Colon (tissue), 2 donors: ENCODE measurements at regions not wholly inside any gene's neighbourhood (a gene's known extent, or its start where the extent isn't known, plus 50 kb on each side); places are given as distances from the start of the nearest gene placed in this dataset.

Experiments
- FAIRE-seq: peaks from 2 replicates; lab custom pipeline; 2012; peaks lifted over from hg19 to GRCh38; lab: Jason Lieb, UNC
- donor health status: control.
- donor health status: control.

DNA sequence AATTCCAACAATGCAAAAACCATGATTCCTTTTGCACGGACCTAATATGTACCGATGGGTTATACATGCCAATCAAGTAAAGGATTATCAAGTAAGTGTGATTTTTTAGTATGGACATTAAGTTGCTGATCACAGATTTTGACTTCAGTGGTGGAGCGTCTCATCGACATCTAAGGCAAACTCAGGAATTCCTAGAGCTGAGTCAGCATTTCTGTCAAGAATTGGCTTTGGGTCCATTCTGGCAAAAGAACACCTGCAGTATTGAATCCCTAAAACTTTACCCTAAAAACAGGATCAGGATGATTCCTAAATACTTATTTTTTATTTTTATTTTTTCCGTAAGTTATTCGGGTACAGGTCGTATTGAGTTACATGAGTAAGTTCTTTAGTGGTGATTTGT, 83.6 kb downstream of the HPGD start:
- FAIRE-seq: no peak

DNA sequence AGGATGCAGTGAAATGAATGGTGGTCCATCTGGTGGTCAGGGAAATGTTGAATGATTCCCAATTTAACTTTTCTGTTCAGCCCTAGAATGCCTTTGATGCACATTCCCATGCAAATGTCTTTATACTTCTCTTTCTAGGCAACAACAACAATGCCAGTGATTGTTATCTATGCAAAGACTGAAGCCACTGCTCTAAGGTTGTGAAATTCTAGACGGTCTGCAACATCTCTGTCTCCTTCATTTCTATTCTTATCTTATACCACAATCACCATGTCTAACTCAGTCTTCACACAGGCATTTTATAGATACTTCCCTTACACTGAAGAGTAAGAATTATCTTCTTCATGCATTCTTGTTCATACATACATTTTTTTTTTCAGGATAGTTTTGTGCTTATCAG, 84.5 kb downstream of the HPGD start:
- FAIRE-seq: no peak

DNA sequence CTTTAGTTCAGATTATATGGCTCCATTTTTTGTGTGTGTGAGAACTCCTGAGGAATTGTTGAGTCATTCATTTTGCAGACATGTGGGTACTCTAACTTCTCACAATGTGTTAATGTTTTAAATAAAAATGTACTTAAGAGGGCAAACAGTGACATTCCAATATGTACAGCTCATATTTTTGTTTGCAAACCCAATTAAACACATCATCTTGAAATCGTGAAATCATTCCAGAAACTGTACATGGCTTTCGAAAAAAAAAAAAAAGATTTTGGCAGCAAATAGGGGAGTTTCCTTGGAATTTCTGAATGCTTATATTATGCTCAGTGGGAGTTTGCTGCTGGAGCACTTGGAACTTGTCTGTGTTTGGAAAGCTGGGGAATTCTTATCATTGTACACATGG, 85.0 kb downstream of the HPGD start:
- FAIRE-seq: no peak

DNA sequence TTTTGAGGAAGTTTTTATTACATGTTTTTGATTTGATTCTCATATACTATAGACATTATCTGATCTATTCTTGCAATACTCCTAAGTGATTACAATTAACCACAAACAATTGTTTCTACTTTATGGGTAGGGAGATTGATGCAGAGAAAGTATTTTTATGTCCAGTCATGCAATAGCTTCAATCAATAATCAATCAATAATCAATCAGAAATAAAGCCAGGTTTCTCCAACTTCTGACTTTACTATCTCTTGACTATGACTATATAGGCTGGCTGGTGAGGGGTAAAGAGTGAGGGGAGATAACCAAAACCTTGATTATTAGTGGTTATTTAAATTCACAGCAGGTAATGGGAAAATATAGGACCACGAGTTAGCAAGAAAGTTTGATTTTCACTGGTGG, 85.9 kb downstream of the HPGD start:
- no peak for FAIRE-seq

DNA sequence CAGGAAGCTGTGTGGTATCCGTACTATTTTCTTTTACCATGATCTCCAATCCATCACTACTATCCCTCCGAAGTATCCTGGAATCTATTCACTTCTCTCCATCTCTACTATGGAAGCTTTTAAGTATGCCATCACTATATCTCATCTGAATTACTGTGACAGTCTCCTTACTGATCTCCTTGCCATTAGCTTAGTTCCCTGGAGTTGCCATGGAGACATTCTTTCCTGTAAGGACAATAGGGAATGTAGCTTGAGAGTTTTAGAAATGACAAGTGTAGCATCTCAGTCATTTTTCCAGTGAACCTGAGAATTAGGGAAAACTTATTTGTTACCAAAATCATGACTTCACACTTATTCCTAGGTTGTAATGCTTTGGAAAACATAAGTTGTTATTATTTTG, 86.3 kb downstream of the HPGD start:
- no peak for FAIRE-seq

DNA sequence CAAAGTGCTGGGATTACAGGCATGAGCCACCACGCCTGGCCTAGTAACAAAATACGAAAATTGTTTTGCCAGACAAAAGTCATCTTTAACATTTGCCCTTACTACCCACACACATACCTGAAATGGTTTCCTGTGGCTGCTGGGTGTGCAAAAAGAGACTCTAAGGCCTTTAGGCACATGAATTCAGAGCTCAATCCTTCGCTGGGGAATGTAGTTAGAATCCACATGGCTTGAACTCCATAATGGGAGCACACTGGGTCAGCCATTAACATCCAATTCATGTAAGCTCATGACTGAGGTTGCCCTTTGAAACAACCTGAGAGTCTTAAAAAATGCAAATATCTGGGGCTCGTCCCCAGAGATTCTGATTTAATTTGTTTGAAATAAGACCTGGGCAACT, 87.8 kb downstream of the HPGD start:
- no peak for FAIRE-seq

DNA sequence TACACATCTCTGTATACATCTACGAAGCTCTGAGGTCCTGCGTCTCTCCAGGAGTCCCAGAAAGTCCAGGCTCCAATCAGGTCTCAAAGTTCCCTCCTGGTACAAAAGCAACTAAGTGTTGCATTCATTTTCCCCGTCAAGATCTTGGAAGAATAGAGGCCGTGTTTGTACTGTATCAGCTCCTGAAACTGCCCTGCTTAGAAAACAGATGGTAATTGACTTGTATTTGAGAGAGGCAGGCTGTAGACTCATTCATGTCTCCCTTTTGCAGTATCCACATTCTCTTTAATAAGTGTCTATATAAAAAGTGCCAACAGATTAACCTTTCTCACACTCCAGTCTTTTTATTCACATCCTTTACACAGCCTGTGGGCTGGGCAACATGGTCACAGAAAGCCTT, 91.7 kb downstream of the HPGD start:
- no peak for FAIRE-seq

DNA sequence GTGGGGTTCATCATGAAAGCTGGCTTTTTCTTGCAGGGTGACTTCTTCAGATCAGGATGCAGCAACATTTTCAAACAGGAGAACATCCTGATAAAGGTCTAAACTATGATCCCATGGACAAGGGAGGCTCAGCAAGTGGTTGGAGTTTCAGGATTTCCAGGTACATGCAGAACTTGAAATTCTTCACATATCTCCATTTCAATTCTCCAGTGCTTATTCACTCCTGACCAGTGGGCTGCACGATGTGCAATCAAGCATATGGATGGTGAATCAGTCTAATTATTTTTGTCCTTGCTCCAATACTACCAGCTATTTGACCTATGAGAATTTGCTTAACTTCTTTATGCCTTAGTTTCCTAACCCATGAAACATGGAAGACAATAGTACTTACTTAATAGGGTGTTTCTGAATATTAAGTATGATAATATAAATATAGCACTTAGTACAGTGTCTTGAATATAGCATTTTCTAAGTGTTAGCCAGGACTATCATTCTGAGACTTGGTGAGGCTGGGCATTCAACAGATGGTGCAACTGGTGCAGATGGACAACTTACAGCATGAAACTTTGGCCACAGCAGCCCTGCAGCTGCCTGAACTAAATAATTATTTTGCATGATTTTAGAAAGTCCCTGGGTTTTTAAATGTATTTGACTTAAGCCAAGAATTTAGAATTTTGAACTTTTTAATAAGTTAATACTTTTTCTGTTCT, 92.4 kb downstream of the HPGD start:
- no peak for FAIRE-seq

DNA sequence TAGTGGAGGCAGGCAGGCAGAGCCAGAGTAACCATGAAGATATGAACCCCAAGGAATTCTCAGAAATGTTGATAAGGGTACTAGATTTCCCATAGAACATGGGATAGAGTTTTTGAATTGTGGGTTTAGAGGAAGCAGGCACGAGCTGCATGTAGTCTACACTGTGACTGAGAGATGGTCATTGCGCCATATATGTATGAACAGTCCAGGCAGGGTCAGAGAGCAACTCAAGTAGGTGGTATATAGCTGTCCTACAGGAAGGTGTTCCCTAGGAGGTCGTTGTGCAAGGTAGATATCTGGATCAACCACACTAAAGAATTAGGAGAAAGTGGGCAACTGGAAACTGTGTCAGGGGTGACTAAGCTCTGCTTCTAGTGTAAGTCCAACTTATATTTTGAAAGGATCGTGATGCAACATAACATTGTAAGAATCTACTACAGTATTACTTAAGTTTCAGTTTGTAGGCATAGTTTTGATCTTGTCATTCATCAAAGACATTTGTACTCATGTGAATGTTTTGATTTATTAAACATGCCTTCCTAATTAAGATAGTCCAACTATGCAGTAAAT, 94.6 kb downstream of the HPGD start:
- FAIRE-seq: no peak

DNA sequence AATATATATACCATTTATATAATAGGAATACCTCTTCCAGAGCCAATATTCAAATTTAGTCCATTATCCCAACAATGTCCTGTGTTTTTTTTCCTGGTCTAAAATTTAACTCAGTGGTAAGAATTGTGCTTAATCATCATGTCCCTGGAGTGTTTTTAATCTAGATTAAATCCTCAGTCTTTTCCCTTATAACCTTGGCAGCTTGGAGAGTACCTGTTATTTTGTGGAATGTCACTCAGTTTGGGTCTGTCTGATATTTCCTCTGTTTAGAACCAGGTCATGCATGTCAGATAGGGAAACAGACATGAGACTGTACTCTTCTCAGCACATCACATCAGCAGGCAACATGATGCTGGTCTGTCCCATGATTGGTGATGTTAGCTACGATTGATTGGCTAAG, 96.6 kb downstream of the HPGD start:
- FAIRE-seq: no peak

DNA sequence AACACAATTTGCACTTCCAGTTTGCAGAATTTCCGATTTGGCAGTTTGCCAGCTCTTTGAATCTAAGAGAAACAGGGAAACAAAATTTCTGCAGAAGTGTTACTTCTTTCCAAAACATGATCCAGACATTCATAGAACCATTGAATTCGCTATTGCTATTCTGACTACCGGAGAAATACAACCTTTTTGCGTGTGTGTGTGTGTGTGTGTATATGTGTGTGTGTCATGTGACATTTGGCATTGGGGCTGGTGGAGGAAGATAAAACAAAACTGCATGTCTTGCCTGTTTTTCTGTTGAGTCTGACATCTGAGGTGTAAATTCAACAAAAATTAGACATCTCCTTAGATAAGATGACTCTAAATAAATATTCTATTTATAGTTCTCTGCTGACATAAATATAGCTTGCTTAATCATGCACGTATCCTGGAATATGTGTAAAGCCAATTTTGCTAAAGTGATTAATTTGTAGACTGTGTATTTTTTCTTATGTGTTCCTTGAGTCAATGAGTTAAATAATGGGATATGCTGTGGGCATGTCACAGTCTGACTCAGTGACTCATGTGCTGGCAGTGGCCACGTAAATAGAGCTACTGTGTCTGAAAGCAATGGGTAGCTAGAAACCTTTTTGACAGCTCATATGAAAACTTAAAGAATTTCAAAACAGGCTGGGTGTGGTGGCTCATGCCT, 98.9 kb downstream of the HPGD start:
- no peak for FAIRE-seq

DNA sequence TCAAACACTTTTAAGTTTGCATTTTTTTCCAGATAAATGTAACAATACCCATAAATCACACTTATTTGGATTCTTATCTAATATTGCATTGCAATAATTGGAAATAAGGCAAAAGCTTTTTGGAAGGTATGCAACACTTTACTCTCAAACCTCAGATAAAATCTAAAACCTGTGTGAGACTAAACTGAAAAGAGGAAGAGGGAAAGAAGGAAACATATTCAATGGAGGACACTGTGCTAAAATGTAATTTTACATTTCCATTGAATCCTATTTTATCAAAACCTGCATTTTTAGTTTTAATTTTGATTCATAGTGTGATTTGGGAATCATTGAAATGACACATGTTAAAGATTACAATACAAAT, 99.4 kb downstream of the HPGD start:
- no peak for FAIRE-seq

DNA sequence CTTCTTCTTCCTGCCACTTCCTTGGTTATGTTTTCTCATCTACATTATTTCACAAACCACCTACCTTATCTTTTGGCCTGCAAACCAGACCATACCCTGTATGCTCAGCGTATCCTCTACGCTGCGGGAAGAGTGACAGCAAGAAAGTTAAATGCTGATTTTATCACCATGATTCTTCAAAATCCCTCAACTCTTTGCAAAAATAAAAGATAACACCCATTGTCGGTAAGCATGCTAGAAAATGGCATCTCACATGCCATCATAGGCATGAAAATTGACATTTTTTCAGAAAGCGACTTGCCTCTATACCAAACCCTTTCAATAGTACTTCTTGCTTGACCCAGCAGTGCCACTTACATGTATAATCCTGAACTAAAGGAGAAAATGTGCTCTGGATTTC, 102.0 kb downstream of the HPGD start:
- no peak for FAIRE-seq

DNA sequence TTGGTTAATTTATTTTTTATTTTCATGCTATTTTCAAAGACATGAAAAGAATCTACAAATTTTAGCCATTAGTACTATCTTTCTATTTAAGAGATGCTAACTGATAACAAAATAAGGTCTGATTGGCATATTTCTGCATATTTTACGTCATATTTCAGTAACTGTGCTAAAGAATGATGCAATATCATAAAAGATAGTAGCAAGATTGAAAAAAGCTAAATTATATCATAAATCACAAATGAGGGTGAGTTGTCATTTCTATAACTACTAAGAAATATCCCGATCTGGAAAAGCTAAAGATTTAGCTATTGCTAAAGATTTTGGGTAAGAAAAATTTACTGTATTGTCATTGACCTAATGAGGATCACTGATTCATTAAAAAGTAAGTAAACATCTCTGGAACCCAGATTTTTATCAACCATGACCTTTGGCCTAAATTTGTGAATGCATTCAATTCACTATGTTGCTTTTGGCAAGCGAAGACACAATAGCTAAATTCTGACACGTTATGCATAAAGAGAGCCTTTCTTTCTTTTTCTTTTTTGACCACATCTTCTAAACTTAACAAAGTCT, 103.6 kb downstream of the HPGD start:
- FAIRE-seq: no peak

DNA sequence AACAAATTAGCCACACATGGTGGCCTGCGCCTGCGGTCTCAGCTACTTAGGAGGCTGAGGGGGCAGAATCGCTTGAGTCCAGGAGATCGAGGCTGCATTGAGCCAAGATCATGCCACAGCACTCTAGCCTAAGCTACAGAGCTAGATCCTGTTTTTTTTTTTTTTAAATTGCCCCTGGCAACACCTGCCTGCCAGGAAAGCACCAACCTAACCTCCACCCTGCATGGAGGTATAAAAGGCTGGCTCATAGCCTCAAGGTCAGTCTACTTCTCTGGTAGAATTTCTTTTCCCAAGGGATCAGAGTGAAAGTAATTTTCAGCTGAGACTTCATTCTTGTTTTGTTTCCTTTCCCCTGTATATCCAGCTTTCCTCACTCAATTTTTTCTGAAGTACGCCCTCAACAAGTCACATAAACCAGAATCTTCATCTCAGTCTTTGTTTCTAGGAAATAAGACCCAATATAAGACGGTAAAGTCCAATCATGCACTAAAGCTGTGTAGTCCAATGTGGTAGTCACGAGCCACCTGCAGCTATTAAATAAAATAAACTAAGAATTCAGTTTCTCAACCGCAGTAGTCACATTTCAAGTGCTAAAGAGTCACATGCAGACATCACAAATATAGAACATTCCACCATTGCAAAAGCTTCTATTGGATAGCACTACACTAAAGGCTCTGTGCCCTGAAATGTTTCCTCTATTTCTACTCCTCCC, 113.3 kb downstream of the HPGD start:
- FAIRE-seq: no peak

DNA sequence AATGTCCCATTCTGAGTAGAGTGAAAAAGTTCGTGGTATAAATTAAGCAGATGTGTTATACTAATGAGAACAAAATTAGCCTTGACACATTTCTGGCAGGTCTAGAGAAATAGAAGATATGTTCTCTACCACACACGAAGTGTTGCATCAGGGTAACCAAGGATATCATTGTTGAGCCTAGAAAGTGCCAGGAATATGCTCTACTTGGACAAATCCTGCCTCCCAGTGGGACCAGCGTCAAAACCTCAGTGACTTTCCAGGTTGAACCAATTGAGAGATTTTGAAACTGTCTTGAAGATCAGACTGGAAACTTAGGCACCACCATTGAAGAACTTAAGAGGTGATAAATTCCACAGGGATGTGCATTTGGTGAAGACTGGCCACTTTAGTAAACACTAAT, 115.9 kb downstream of the HPGD start:
- FAIRE-seq: no peak

DNA sequence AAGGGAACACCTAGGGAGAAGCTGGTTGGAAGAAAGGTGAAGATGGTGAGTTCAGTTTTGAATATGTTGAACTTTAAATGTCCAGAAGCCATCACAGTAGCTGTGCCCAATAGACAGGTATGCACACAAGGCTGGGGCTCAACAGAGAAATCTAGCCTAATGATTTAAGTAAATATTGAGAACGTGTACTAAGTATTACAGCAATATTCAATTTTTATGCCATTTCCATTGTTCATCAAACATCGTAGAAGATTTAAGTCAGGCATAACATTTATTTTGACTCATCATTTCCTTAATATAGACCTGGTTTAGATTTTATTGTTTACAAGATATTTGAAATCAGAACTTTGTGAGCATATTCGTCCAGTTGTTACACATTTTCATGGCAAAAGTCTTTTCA, 116.4 kb downstream of the HPGD start:
- FAIRE-seq: no peak

DNA sequence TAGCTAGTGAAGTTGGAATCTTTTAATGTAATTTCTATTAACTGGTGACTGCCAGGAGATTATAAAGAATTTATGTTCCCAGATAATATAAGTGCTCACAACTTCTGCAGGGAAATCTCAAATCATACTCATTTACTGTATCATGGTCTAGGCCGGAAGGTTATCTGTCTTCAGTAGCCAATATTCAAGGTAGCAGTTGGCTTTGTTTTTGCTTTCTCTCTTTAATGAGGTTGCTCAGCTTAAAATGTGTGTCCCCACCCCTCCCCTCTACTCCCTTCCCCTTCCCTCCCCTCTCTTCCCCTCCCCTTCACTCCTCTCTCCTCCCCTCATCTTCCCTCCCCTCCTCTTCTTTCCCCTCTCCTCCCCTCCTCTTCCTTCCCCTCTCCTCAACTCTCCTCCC, 117.6 kb downstream of the HPGD start:
- FAIRE-seq: no peak

DNA sequence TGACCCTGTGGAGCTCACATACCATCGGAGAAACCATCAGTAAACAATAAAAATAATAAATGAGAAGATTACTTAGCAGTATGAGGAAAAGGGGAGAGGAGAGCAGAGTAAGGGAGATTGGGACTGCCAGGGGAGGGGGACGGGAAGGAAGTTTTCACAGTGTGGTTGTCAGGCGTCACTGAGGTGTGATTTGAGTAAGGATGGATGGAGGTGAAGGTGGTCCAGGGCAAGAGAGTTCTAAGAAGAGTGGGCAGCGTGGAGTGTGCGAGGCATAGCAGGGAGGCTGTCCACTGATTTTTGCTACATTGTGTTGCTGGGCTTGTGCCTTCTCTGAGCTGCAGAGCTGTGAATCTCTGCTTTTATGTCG, 119.1 kb downstream of the HPGD start:
- FAIRE-seq: no peak

DNA sequence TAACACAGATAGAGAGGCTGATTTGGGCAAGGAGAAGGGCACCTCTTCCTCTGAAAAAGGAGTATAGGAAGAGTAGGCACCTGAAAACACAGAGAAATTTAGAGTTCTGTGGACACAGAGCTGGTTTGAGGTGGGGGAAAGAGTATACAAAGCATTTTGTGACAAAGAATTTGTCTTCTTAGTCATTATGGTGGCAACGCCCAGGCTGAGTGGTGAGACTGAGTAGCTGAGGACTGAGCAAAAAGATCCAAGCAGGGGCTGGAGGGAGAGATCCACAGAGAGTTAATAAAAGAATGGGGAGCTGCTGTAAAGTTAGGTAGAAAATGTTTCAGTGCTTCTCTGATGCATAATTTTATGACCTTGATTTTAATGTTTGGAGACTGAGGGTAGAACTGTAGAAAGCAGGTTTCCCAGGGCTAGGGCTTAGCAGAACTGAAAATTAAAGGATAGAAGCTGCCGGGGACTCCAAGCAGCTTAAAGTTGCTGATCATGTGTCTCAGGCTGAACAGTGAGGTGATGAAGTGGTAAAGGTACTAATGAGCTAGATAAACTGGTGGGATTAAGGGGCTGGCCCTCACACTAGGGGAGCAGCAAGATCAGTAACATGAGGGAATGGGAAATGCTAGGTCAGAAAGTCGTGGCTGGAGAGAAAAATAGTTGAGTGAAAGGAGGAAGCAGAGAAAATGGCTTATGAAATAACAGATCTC, 118.9 kb downstream of the CEP44 start:
- FAIRE-seq: no peak

DNA sequence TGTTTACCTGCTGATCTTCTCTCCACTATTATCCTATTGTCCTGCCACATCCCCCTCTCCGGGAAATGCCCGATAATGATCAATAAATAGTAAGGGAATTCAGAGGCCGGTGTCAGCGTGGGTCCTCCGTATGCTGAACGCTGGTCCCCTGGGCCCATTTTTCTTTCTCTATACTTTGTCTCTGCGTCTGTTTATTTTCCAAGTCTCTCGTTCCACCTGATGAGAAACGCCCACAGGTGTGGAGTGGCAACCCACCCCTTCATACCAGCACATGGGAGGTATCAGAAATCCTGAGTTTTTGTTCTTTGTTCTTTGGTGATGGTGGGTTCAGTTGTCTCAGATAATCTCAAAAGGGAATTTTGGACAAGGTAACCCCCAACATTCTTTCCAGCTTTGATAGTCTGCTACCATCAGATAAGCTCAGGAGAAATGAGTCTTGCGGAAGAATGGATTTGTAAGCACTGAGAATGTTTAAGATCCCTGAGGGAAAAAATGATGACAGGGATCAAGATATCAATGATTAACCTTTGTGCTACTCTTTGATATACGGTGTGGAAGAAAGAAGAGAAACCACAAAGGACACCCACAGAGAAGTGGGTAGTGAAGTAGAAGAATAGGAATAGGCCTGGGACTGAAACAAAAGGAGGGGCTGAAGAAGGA, 117.9 kb downstream of the CEP44 start:
- FAIRE-seq: no peak
